HG03025 (cell line): ENCODE measurements at regions not wholly inside any gene's neighbourhood (a gene's known extent, or its start where the extent isn't known, plus 50 kb on each side); places are given as distances from the start of the nearest gene placed in this dataset.

Experiments used
- ATAC-seq: cut with Tn5 transposase; IDR thresholded peaks from one replicate; pipeline ENCODE4 v1.9.1; 2021; ENCODE audit warnings: mild to moderate bottlenecking, moderate library complexity; ENCODE audit not compliant: unreplicated experiment, low FRiP score

- ATAC-seq, result no peak
Observed at GRCh38 chr1:239025223-239025622, 361.1 kb upstream of the CHRM3 start.

DNA sequence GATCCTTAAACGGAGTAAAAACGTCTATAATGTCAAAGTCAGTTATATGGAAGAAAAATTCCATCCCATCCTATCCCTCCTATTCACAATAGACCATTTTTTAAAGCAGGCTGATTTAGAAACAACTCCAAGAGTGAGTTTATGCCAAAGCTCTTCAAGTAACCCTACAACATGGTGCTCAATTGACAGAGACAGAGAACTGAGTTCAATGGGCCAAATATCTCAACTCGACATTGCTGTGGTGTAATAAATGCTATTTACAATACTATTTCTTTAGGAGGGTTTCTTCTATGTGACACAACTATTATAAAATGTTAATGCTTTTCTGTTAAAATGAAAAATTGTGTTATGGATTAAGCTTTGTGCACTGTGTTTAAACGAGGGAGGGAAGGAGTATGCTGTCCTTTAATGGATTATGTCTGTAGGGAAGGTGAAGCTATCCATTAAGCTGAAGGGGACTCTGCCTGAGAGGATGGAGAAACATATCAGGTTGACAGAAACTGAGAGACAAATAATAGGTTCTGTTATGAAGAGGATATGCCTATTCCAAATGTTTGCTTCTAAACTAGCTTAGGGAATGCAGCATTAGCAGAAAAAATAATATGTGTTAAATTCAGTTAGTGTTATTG is 362.5 kb upstream of the CHRM3 start:
- no peak for ATAC-seq

- ATAC-seq, result no peak
Observed at GRCh38 chr1:239016337-239016736, 370.0 kb upstream of the CHRM3 start.

DNA sequence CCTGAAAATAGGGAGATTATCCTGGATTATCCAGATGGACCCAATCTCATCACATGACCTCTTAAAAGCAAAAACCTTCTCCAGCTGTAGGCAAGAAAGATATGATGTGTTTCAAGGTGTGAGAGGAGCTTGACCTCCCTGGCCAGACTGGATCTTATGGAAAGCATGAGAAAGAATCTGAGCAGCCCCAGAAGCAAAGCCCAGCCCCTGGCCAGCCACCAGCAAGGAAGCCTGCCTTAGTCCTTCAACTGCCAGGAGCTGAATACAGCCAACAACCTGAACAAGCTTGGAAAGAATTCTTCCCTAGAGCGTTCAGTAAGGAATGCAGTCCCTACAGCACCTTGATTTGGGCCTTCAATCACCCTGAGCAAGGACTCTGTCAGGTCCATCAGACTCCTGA is 375.0 kb upstream of the CHRM3 start:
- no peak for ATAC-seq

DNA sequence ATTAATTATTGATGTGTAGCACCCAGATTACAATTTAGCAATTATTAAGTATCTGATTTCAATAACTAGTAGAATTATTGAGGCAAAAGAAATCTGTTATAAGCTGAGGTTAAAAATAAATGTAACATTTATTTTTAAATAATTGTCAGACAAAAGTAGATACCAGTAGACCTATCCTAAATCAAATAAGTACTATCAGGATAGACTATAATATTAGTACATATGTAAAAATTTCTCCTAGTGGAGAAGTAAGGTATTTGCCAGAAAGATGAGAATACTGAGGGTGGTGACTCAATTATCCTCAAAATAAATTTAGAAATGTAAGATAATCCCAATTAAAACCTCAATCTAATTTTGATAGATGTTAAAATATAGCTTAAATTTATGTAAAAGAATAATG is 377.8 kb upstream of the CHRM3 start:
- no peak for ATAC-seq

GRCh38 chr1:239006276-239006675 is 380.1 kb upstream of the CHRM3 start:
- no peak for ATAC-seq

- ATAC-seq, result no peak
Observed at GRCh38 chr1:238999944-239000343, 386.4 kb upstream of the CHRM3 start.

DNA sequence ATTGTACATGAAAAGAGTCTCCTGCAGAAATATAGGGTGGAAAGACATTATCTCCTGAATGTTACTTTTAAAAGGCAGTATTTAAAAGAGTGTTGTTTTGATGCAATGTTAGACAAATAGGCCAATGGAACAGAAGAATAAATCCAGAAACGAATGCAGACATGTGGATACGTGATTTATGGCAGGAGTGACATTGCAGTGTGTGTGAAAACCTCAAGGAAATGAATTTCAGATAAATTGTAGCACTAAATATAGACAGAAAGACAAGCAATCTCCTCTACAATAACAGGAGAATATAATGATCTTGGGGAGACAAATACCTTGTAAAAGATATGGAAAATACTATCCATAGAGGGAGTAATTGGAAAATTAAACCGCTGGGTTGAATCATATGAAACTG is 387.8 kb upstream of the CHRM3 start:
- ATAC-seq, result no peak

DNA sequence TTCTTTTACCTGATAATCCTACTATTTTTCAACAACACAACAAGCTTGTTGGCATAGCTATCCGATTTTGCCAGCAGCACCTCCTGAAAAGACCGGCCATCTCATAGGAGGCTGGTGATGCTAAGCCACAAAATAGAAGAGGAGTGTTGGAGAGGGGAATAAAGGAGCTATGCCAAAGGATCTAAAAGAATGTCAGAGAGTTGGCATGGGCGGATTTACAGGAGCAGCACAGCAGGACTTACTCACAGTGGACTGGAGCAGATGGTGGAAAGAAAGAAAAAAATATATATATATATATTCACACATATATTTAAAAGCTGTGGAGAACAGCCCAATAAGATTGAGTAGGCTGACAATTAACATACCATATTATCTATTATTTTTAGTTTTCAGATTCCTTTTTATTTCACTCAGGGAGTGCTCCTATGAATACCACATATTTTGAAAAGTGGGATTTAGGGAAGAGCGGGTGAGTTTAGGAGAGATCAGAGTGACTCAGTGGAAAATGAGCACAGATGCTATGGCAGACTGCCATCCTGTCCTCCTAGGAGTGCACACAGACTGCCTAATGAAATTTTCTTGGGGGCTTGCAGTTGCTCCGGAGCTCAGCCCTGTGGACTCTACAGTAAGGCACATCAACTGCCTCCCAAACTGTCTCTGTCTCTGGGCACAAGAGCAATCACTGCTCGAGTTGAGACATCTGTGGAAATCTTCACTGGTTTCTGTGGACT is 394.4 kb upstream of the CHRM3 start:
- no peak for ATAC-seq

DNA sequence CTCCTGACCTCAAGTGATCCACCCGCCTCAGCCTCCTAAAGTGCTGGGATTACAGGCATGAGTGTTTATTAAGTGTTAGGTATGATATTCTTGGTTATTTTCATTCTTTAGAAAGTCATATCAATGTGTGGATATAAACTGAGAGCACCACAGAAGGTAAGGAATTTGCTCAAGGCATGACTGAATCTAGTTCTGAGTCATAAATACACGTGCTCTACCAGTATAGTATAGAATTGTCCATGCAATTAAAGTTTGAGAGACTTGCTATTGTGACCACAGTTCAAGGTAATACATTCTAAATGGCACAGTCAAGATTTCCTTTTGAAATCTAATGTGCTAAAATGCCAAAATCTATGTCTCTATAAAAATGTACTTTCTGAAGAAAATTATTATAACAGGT is 401.1 kb upstream of the CHRM3 start:
- ATAC-seq, result no peak

DNA sequence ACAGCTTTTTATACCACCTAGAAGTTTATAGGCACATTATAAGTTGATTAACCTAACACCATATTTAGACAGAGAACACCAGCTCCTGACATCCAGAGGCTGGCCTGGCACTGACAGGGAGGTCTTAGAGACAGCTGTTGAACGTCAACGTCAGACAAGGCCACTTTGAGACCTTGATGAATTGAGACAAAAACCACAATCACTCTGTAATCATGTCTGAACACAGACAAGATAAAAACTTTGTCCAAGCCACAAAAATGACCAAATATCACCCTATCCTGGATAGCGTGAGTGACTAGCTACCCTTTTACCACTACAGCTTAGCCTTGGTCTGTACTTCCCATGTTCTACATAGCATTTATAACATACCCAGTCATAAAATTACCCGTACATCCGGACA is 403.6 kb upstream of the CHRM3 start:
- no peak for ATAC-seq

- no peak for ATAC-seq
Observed at GRCh38 chr1:238981317-238981933, 404.9 kb upstream of the CHRM3 start.

DNA sequence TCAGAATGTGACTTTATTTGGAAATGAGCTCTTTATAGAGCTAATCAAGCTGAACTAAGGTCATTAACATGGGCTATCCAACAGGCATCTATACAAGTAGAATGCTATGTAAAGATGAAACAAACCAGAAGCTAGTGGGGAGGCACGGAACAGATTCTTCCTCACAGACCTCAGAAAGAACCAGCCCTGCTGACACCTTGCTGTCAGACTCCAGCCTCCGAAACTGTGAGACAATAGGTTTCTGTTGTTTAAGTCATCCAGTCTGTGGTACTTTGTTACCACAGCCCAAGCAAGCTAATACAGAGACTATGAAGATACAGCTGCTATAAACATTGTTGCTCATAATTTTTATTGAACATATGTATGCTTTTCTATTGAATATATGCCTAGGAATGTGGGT is 406.3 kb upstream of the CHRM3 start:
- no peak for ATAC-seq

GRCh38 chr1:238964631-238965030 is 421.7 kb upstream of the CHRM3 start:
- ATAC-seq, result no peak

DNA sequence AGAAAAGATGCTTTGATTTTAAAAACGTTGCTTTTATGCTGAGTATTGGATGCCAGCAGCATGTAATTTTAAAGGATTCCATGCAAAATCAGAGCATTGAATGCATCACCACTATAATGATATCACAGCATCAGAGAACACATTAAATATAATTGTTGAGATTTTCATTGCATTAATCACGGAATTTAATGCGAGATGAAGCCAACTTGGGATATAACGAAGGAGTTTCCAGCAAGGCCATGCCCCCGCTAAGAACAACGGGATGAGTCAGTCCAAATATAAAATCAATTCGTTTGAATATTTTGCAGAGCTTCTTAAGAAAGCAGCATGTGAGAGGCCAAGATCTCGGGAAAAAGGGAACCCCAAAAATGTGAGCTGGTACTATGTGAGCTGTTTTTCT is 423.4 kb upstream of the CHRM3 start:
- no peak for ATAC-seq

GRCh38 chr1:238961790-238962189 is 424.6 kb upstream of the CHRM3 start:
- no peak for ATAC-seq

- no peak for ATAC-seq
Observed at GRCh38 chr1:238960071-238960470, 426.3 kb upstream of the CHRM3 start.

- ATAC-seq, result no peak
Observed at GRCh38 chr1:238955934-238956333, 430.4 kb upstream of the CHRM3 start.

DNA sequence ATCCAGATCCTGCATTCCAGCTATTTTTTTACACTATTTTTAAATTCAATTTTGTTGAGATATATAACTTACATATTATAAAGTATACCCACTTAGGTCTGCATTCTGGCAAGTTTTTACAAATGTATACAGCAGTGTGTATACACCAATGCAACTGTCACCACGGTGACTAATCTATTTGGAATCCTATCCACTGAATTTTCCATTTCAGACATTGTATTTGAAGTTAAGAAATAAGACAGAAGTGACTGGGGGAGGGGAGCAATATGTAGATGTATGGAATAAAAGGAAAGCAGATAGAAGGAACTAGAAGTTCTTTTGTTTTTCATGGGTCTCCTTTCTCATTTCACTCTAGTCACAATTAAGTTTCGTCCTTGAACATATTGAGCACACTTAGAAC is 431.5 kb upstream of the CHRM3 start:
- ATAC-seq, result no peak

DNA sequence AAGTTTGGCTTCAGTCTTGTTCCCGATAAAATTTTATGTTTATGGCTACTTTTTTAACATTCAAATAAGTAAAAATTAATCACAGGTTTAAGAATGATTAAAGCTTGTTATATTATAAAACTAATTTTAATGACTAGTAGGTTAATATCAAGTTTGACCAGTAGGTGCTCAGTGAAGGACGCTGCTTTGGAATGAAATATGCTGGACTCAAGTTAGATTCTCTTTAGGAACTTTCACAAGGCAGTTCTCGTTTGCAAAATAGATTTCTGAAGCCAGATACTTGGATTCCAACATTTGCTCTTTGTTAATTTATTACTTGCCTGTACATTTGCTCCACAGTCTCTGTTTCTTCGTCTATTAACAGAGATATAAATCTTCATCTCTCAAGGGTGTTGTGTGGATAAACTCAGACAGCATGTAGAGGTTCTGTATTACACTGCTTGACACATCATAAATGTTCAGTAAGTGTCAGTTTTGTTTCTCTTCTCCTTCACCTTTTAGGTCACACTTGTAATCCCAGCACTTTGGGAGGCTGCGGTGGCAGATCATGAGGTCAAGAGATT is 432.8 kb upstream of the CHRM3 start:
- no peak for ATAC-seq

GRCh38 chr1:238951809-238952208 is 434.6 kb upstream of the CHRM3 start:
- no peak for ATAC-seq

DNA sequence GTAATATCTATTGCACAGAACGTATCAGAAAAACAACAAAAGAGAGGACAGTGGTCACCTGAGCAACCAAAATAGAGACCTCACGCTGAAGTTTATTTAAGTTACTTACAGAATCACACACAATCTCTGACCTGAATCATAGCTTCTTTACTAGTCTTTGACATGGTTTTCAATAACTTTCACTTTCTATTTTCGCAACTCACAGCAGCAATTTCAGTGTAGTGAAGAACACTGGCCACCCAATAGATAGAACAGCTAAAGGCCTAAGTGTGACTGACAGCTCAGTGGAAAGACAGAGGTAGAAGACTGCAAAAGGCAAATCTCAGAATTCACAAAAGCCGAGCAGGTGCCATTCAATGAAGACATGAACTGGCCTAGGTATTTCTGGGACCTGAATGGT is 435.6 kb upstream of the CHRM3 start:
- no peak for ATAC-seq
